ENCODE measurements at regions not wholly inside any gene's neighbourhood (a gene's known extent, or its start where the extent isn't known, plus 50 kb on each side); places are given as distances from the start of the nearest gene placed in this dataset.

DNA sequence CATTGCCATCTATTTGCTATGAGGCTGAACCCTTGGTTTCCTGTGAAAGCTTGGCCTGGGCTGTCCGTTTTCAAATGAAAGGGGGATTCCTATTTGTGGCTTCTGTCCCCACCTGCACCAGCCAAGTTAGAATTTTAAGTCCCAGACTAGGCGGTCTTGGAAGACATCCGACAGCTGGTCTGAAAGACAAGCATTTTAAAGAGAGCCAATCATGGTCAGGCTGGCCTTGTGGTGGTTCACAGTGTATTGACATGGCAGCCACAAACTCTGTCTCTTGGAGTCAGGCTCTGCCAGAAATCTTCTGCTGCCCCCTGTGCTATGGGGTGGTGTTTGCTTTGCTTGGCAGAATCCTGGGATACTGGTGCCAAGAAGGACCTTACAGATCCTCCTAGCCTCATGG lies 319.2 kb upstream of the MOCS1 start:
- CTCF ChIA-PET: no interaction called here
- ATAC-seq (ENCODE audit: low read depth): no peak
- TF ChIP-seq, protein P1, sequence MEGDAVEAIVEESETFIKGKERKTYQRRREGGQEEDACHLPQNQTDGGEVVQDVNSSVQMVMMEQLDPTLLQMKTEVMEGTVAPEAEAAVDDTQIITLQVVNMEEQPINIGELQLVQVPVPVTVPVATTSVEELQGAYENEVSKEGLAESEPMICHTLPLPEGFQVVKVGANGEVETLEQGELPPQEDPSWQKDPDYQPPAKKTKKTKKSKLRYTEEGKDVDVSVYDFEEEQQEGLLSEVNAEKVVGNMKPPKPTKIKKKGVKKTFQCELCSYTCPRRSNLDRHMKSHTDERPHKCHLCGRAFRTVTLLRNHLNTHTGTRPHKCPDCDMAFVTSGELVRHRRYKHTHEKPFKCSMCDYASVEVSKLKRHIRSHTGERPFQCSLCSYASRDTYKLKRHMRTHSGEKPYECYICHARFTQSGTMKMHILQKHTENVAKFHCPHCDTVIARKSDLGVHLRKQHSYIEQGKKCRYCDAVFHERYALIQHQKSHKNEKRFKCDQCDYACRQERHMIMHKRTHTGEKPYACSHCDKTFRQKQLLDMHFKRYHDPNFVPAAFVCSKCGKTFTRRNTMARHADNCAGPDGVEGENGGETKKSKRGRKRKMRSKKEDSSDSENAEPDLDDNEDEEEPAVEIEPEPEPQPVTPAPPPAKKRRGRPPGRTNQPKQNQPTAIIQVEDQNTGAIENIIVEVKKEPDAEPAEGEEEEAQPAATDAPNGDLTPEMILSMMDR (IDR thresholded peaks at IDR 0.05): no peak
- DNase-seq: no peak
- Mint-ChIP-seq H3K27me3 (peaks cover 5% of the 10 kb centered on the region), H3K27ac (no peak overlapping the region), H3K36me3 (ENCODE audit: low read depth) (no peaks in the 10 kb centered on the region), H3K9me3 (no peaks in the 10 kb centered on the region), H3K4me1 (peaks cover 3% of the 10 kb centered on the region), H3K4me3 (no peak overlapping the region)
- POLR2A ChIA-PET: no interaction called here
- intact Hi-C loops (cut with micrococcal nuclease): no loop called here

DNA sequence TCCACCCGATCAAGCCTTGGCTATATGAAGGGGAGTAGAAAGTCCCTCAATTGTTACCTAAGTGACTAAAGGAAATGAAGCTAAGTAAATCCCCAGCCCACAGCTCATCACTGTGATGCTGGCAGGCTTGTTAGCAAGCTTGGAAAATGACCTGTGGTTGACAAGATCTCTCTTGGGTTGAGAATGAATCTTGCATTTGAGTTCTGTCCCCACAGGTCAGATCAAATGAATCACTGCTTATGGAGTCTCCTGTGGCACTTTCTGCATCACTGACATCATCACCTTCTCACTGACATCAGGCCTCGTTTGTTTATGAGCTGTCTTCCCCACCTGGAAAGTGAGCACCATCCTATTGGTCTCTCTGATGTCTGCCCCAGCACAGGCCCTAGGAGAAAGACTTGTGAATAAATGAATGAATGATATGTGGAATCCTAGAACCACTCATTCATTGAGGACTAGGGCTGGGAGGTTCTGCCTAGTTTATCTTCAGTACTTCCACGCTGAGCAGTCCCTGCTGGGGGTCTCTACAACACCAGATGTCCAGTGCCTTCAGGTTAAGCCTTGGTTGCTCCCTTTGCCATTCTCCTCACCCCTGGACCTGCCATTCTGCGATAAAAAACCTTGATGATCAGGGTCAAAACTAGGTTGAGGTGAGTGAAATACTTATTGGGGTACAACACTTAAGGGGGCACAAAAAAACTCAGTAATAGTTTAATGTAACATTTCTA lies 318.4 kb upstream of the MOCS1 start:
- POLR2A ChIA-PET: no interaction called here
- TF ChIP-seq, protein P1 (IDR thresholded peaks at IDR 0.05): no peak
- ATAC-seq (ENCODE audit: low read depth): no peak
- Mint-ChIP-seq H3K4me3 (no peak overlapping the region), H3K27ac (no peak overlapping the region), H3K27me3 (peaks cover 5% of the 10 kb centered on the region), H3K4me1 (peaks cover 3% of the 10 kb centered on the region), H3K36me3 (ENCODE audit: low read depth) (no peaks in the 10 kb centered on the region), H3K9me3 (no peaks in the 10 kb centered on the region)
- intact Hi-C loops (cut with micrococcal nuclease): no loop called here
- CTCF ChIA-PET: no interaction called here
- DNase-seq: no peak

DNA sequence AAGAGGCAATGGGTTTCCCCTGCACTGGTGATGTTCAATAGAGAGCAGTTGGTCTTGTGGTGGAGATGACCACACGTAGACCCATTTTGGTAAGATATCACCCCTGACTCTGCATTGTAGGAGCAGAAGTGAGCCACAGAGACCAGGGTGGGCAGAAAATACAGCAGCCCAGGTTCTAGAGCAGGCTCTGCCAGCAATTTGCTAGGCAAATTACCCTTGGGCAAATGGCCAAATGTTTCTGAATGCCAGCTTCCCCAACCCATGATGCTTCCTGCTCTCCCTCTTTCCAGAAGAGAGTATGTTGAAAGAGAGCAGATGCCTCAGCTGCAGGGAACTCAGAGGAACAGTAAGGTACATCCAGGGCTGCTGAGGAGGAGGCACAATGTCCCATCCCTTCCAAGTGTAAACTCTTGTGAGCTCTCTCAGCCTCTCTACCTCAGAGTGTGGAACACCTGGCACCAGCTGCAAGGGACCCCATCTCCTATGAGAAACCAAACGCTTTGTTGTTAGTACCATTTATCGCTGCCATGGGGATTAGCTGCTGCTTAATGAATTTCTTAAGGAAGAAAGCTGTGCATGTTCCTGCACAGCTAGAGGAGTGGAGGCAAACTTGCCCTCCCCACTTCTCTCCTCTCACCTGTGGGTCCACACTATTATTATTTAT lies 317.5 kb upstream of the MOCS1 start:
- H3K27me3 Mint-ChIP-seq: peaks cover 5% of the 10 kb centered on the region
- ChIA-PET CTCF (no interaction called here), POLR2A (no interaction called here)
- no peak overlapping the region for H3K27ac Mint-ChIP-seq
- DNase-seq (no peak), ATAC-seq (ENCODE audit: low read depth) (no peak)
- no peak overlapping the region for H3K4me3 Mint-ChIP-seq
- TF ChIP-seq, protein P1 (IDR thresholded peaks at IDR 0.05): no peak
- H3K4me1 Mint-ChIP-seq: peaks cover 3% of the 10 kb centered on the region
- intact Hi-C loops (cut with micrococcal nuclease): no loop called here
- no peaks in the 10 kb centered on the region for H3K9me3 Mint-ChIP-seq
- no peaks in the 10 kb centered on the region for H3K36me3 Mint-ChIP-seq (ENCODE audit: low read depth)

DNA sequence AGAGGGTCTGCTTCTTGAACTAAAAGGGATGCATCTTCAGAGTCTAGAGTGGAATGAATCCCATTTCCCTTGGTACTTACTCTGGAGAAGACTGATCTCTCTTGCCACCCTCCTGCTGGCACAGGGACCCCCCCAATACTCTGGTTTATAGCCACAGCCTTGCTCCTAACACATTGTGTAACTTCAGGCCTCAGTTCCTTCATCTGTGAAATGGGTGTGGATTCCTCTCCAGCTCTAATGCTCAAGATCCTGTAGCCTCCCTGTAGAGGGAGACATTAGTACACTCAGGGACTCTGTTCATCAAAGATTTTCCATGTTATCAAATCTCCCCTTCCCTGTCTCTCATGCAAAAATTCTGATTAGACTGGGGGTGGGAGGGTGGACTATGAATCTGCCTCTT lies 315.7 kb upstream of the MOCS1 start:
- no peak for ATAC-seq (ENCODE audit: low read depth)
- DNase-seq: no peak
- Mint-ChIP-seq H3K4me3 (no peak overlapping the region), H3K9me3 (no peaks in the 10 kb centered on the region), H3K27me3 (peaks cover 5% of the 10 kb centered on the region), H3K27ac (no peak overlapping the region), H3K36me3 (ENCODE audit: low read depth) (no peaks in the 10 kb centered on the region), H3K4me1 (peaks cover 3% of the 10 kb centered on the region)
- TF ChIP-seq, protein P1 (IDR thresholded peaks at IDR 0.05): no peak
- ChIA-PET CTCF (no interaction called here), POLR2A (no interaction called here)
- intact Hi-C loops (cut with micrococcal nuclease): no loop called here

DNA sequence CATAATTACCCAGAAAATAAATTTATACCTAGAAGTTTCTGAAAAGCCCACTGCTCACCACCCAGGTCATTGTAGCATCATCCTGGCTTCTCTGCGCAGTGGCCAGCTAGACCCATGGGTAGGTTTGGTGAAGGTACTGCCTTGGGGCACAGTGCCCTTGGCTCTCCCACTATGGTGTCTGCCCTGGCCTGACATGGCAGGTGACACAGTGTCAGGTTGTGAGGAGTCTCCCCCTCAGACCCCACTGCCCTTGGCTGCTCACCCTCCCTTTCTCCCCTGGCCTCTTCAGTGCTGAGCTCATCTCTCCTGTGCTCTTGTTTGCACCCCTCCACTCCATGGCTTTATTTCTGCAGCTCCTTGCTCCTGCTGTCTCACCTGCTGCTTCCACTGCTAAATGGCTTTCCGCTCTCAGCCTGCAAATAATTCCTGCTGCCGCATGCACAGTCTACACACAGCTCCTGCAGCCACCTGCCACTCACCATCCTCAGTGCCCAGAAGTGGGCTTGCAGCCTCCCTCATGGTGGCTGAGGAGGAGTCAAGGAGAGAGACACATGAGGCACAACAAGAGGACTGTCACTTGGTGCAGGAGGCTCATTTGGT lies 313.4 kb upstream of the MOCS1 start:
- CTCF ChIA-PET: no interaction called here
- no peaks in the 10 kb centered on the region for H3K36me3 Mint-ChIP-seq (ENCODE audit: low read depth)
- DNase-seq (no peak), ATAC-seq (ENCODE audit: low read depth) (no peak)
- TF ChIP-seq, protein P1 (IDR thresholded peaks at IDR 0.05): no peak
- H3K4me3 Mint-ChIP-seq: no peak overlapping the region
- peaks cover 3% of the 10 kb centered on the region for H3K27me3 Mint-ChIP-seq
- H3K9me3 Mint-ChIP-seq: no peaks in the 10 kb centered on the region
- peaks cover 3% of the 10 kb centered on the region for H3K4me1 Mint-ChIP-seq
- intact Hi-C loops (cut with micrococcal nuclease): no loop called here
- H3K27ac Mint-ChIP-seq: no peak overlapping the region
- POLR2A ChIA-PET: no interaction called here

Data from activated B cell treated with CpG ODN at 0.5 μM for 24 hours (primary cell).